Natural killer cell (primary cell): ENCODE measurements at regions not wholly inside any gene's neighbourhood (a gene's known extent, or its start where the extent isn't known, plus 50 kb on each side); places are given as distances from the start of the nearest gene placed in this dataset.

Experiments
- ATAC-seq, 3 donors: fragments of 150-1000 bp in 2 of 3; fragments of 200-7000 bp in 1 of 3; cut with Tn5 transposase; 1 replicate in 1 of 3; 2 replicates in 2 of 3; pipeline ENCODE4 v1.10.0; 2021; ENCODE audit warnings: mild to moderate bottlenecking in 2 of 3, moderate library complexity in 2 of 3
- DNase-seq, 2 donors: peaks; one replicate each; pipeline versions ENCODE4 v3.0.0 to v3.0.0-alpha.2; 2013 to 2021; ENCODE audit warnings: mixed read lengths in 1 of 2
- H3K27ac ChIP-seq: one replicate; pipeline ENCODE4 v1.5.1; 2013; ENCODE audit warnings: mild to moderate bottlenecking, low read length
- H3K27me3 ChIP-seq: one replicate; pipeline ENCODE4 v1.6.1; 2013; ENCODE audit warnings: low read length; ENCODE audit not compliant: control insufficient read depth, insufficient read depth
- H3K36me3 ChIP-seq: one replicate; pipeline ENCODE4 v1.6.1; 2013; ENCODE audit warnings: low read length; ENCODE audit not compliant: control insufficient read depth, insufficient read depth
- H3K4me1 ChIP-seq: one replicate; pipeline ENCODE4 v1.6.1; 2013; ENCODE audit warnings: low read length; ENCODE audit not compliant: control insufficient read depth, insufficient read depth
- H3K4me3 ChIP-seq: one replicate; pipeline ENCODE4 v1.5.1; 2013; ENCODE audit warnings: low read length
- H3K9me3 ChIP-seq: one replicate; pipeline ENCODE4 v1.6.1; 2013; ENCODE audit warnings: low read length; ENCODE audit not compliant: control insufficient read depth, insufficient read depth
- H3K27ac Mint-ChIP-seq, 2 donors: one replicate each; pipeline ENCODE4 v1.8.0; 2022; ENCODE audit warnings: mild to moderate bottlenecking in 2 of 2, mixed read lengths in 2 of 2, moderate library complexity in 1 of 2
- H3K27me3 Mint-ChIP-seq, 2 donors: one replicate each; pipeline ENCODE4 v1.8.0; 2022; ENCODE audit warnings: low read depth in 2 of 2, mixed read lengths in 2 of 2
- H3K36me3 Mint-ChIP-seq: one replicate; pipeline ENCODE4 v1.8.0; 2022; ENCODE audit warnings: mixed read lengths
- H3K4me1 Mint-ChIP-seq, 2 donors: one replicate each; pipeline ENCODE4 v1.8.0; 2022; ENCODE audit warnings: mixed read lengths in 2 of 2
- H3K4me3 Mint-ChIP-seq: one replicate; pipeline ENCODE4 v1.8.0; 2022; ENCODE audit warnings: mild to moderate bottlenecking, moderate library complexity, mixed read lengths
- H3K9me3 Mint-ChIP-seq, 2 donors: one replicate each; pipeline ENCODE4 v1.8.0; 2022; ENCODE audit warnings: mixed read lengths in 2 of 2
- CTCF ChIP-seq: fragments of 200-600 bp; IDR thresholded peaks from one replicate; pipeline ENCODE4 v1.8.0; 2022; ENCODE audit warnings: antibody characterized with exemption
- WGBS: methylation state at CpG from one replicate; pipeline ENCODE4 v1.1.7; 2013; ENCODE audit warnings: missing lambda C conversion rate; ENCODE audit not compliant: insufficient coverage; 5-methylcytosine and 5-hydroxymethylcytosine counted together
- intact Hi-C: fragments of 100-400 bp; cut with micrococcal nuclease; formaldehyde crosslinking; loops from one replicate; pipeline ENCODE4 v1.14.2; 2022

GRCh38 chr20:22814471-22815205 is 220.5 kb upstream of the SSTR4 start:
- DNase-seq (no peak), ATAC-seq (no peak)
- no peaks in the 10 kb centered on the region for H3K4me1 ChIP-seq
- no peaks in the 10 kb centered on the region for H3K9me3 ChIP-seq
- TF ChIP-seq CTCF, result no peak
- H3K27ac Mint-ChIP-seq, result no peak overlapping the region
- no peak overlapping the region for H3K27ac ChIP-seq
- 17% methylated on average over 8 of the region's 9 CpGs for WGBS
- no peaks in the 10 kb centered on the region for H3K36me3 ChIP-seq
- no peaks in the 10 kb centered on the region for H3K36me3 Mint-ChIP-seq
- H3K4me1 Mint-ChIP-seq, result no peaks in the 10 kb centered on the region
- H3K27me3 Mint-ChIP-seq, result peaks cover 3 to 15% of the 10 kb centered on the region in 2 donors
- no peak overlapping the region for H3K4me3 Mint-ChIP-seq
- intact Hi-C loops, result no loop called here
- no peak overlapping the region for H3K4me3 ChIP-seq
- H3K27me3 ChIP-seq, result no peaks in the 10 kb centered on the region
- H3K9me3 Mint-ChIP-seq, result no peaks in the 10 kb centered on the region

- Histone ChIP-seq H3K4me1 (no peaks in the 10 kb centered on the region), H3K27me3 (no peaks in the 10 kb centered on the region), H3K9me3 (no peaks in the 10 kb centered on the region), H3K27ac (no peak overlapping the region), H3K4me3 (no peak overlapping the region), H3K36me3 (no peaks in the 10 kb centered on the region)
- Mint-ChIP-seq H3K36me3 (no peaks in the 10 kb centered on the region), H3K27ac (no peak overlapping the region), H3K27me3 (peaks cover 3 to 15% of the 10 kb centered on the region in 2 donors), H3K9me3 (no peaks in the 10 kb centered on the region), H3K4me1 (no peaks in the 10 kb centered on the region), H3K4me3 (no peak overlapping the region)
- ATAC-seq (no peak), DNase-seq (no peak)
- intact Hi-C loops, result no loop called here
- no peak for TF ChIP-seq CTCF
- 64% methylated on average over 5 of the region's 5 CpGs for WGBS
Measured at GRCh38 chr20:22815206-22815551, 219.9 kb upstream of the SSTR4 start.

- Mint-ChIP-seq H3K4me1 (no peaks in the 10 kb centered on the region), H3K4me3 (no peak overlapping the region), H3K27ac (no peak overlapping the region), H3K9me3 (no peaks in the 10 kb centered on the region), H3K27me3 (peaks cover 3 to 15% of the 10 kb centered on the region in 2 donors), H3K36me3 (no peaks in the 10 kb centered on the region)
- DNase-seq (no peak), ATAC-seq (no peak)
- TF ChIP-seq CTCF, result no peak
- intact Hi-C loops, result no loop called here
- H3K9me3 ChIP-seq, result no peaks in the 10 kb centered on the region
- H3K36me3 ChIP-seq, result no peaks in the 10 kb centered on the region
- H3K4me3 ChIP-seq, result no peak overlapping the region
- no peaks in the 10 kb centered on the region for H3K4me1 ChIP-seq
- H3K27me3 ChIP-seq, result no peaks in the 10 kb centered on the region
- H3K27ac ChIP-seq, result no peak overlapping the region
- WGBS, result 38% methylated on average over 8 of the region's 9 CpGs
Measured at GRCh38 chr20:22815603-22816315, 219.4 kb upstream of the SSTR4 start.
